Stimulated activated CD8-positive, alpha-beta memory T cell treated with anti-CD3 and anti-CD28 coated beads, Interleukin-12 subunit alpha, Interleukin-12 subunit beta, amount 100 ng/mL, for 24 hours (primary cell): ENCODE measurements at regions not wholly inside any gene's neighbourhood (a gene's known extent, or its start where the extent isn't known, plus 50 kb on each side); places are given as distances from the start of the nearest gene placed in this dataset.

Experiments
- DNase-seq: peaks from one replicate; pipeline ENCODE4 v3.0.0-alpha.2; 2020; ENCODE audit errors: extremely low read depth

DNA sequence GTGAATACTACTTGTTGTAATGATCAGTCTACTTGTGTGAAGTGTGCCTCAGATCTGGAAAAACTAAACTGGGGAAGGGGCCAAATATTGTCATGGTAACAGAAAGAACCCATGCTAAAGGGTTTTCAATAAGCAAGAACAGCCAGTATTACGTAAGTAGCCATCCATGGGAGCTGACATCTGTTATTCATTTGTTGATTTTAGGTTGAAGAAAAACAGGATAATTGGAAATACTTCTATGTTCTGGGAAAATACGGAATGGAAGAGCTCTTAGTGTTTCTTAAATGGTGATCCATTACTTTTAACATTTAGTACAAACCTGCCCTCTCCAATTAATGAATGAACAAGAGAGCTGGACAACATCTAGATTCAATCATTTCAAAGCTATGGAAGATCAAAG, 485.8 kb downstream of the NTRK2 start:
- DNase-seq, result no peak

DNA sequence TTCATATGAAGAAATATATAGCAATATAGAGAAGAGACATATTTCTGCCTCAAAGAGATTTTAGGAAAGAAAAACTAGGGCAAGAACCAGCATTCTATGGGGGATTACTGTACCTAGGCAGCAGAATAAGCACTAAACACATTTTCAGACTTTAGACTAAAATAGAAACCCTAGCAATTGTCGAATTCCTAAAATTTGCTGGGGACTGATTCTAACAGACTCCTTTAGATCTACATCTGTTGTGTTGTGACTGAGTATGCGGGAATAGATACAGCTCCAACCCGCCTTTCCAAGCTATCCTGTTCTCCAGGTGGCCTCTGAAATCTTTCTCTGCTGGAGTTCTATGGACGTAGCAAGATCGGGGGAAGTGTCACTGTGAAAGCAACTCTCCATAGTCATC, 482.2 kb downstream of the NTRK2 start:
- no peak for DNase-seq

DNA sequence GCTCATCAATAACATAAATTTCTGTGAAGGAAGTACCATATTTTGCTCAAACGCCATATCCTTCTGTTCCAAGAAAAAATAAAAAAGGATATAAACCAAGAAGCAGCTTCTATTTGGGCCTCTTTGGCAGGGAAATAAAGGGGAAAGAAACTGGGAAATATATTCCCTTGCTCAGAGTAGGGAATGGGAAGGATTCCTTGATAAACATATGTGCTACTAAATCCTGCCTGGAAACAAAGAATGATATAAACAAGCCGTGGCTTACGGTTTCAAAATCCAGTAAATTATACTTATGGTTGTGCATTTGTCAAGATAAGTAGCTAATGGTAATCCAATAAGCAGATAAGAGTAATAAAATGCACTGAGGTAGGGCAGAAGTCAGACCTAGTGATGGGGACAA, 481.6 kb downstream of the NTRK2 start:
- no peak for DNase-seq

DNA sequence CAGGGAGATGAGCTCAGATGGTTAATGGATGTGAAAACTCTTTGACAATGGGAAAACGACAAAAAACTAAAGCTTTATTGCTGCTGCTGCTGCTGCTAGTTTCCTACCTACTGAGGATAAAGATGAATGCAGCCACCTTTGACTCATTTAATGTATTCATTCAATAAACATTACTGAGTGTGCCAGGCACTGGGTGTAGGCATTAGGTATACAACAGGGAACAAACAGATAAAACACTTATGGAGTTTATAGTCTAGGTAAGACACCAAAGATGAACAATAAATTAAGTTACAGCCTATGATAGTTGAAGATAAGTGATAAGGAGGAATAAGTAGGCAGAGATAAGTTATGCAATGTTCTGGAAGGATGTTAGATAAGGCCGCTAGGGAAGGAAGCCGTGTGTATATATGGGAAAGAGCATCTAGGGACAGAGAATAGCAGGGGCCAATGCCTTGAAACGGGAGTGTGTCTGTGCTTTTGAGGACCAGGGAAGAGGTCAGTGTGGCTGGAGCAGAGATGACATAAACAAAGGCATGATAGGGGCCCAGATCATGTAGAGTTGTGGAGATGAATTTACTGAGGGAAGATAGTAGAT, 477.6 kb downstream of the NTRK2 start:
- no peak for DNase-seq

DNA sequence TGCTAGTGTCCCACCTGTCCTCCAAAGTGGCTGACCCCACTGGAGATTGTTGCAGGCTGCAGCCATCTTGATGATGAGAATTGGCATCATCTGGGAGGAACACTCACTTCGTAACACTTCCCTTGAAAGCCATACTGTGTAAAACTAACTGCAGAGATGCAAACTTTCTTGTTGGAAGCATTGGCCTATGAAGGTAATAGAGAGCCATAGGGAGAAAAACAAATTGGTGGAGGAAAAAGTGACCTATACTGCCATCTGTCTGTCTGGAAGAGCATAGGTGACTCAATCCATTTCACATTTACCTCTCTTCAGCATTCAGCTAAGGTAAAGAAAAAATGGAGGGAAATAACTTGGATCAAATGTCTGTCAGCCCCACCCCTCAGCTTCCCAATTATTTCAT, 473.4 kb downstream of the NTRK2 start:
- no peak for DNase-seq

DNA sequence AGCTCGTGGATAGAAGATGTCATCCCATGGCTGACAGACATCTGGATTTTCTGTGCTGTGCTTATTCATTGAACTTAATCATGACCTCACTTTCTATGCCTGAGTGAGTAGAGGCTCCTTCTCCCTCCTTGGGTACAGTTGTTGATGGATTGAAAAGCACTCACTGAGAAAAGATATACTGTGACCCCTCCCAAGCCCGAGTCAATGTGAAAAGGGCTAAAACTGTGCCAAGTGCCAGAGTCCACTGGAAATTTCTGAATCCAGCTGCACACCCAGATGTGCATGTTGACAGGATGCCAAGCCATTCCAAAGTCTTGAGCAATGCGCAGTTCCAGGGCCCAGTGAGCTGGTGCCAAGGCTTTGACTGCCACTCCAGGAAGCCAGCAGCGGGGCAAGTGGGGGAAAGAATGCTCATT, 473.0 kb downstream of the NTRK2 start:
- DNase-seq, result no peak

DNA sequence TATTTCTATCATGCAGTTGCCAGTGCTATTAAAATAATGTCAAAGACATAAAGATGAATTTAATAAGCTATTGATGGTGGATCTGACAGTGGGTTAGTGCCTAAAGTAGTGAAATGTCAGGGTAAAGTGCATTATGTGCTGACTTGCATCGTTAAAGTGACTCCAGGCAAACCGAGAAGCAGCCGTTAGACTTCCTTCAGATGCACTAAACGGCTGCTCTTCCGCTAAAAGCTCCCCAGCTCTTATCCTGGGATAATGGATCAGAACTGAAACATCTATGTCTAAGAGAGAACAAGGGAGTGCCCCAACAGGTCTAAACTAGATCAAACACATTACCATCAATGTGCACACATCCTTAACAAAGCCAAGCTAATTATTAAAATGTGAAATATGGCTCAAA, 468.2 kb downstream of the NTRK2 start:
- DNase-seq, result no peak

DNA sequence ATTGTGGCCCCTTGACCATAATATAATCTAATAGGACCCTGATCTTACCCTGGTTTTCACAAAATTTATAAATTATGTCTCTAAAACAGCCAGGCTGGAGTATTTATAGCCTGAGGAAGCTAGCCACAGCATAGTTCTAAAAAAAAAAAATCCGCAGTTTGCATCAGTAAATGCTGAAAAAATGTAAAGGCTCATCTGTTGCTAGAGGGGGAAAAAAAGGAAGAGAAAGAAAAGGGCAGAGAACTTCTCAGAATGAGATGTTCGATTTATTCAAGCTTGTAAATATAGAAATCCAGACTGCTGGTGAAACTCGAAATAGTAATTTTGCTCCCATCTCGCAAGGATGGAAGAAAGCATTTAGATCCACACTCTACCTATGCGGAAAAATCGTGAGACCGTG, 467.5 kb downstream of the NTRK2 start:
- DNase-seq, result no peak

DNA sequence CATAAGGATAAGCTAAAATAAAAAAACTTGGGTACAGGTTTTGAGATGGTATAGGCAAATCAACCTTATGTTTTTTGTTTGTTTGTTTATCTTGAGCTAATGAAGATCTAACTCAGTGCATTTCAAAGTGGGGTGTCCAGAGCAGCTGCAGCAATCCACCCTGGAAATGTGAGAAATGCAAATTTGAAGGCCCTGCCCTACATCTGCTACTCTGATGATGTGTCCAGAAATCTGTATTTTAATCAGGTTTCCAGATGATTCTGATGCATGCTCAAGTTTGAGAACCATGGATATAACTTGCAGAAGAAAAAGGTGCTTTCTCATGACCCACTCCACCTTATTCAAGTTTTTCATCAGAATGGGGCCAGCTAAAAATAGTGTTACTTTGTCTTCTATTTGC, 467.0 kb downstream of the NTRK2 start:
- no peak for DNase-seq

DNA sequence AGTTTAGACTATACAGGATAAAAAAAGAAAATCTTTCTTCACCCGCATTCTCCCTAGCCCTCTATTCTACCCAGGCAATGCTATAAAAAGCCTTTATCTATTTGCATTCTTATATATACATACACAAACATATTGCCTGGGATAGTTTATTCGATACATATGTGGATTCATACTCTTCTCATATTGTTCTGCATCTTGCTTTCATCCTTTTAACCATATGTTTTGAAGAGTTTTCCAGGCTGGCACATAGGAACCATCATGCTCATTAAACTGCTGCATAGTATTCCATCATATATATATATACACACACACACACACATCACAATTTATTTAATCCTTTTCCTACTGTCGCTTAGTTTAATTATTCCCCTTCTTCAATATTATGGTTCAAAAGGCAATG, 461.2 kb downstream of the NTRK2 start:
- no peak for DNase-seq

DNA sequence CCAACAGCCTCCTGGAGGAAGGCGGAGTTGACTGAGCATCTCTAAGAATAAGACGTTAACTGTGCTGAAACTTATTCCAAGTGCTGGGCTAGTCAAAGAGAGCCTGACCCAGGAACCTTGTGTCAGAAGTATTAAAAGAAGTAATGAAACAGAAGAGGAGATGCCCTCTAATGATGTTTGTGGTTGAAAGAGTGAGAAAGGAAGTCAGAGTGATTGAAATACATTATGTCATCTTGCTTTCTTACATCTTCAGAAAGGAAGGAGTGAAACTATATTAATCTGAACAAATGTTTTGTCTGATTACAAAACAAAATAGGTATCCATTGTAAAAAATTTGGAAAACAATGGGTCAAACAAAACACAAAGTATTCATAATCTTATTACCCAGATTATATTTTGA, 460.7 kb downstream of the NTRK2 start:
- no peak for DNase-seq

DNA sequence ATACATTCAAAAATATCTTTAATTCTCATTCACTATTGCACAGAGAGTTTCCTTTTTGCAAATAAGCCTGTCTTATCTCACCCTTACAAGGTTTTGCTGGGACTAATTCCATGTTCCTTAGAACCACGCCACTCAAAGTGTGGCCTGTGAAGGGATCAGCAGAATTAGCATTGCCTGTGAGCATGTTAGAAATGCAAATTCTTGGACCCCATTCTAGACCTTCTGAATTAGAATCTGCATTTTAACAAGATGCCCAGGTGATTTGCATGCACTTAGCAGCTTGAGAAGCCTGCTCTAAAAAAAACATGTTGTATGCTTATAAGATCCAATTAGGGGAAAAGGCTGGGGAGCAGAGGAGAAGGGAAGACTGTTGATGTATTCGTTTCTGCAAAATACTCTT, 460.0 kb downstream of the NTRK2 start:
- no peak for DNase-seq

DNA sequence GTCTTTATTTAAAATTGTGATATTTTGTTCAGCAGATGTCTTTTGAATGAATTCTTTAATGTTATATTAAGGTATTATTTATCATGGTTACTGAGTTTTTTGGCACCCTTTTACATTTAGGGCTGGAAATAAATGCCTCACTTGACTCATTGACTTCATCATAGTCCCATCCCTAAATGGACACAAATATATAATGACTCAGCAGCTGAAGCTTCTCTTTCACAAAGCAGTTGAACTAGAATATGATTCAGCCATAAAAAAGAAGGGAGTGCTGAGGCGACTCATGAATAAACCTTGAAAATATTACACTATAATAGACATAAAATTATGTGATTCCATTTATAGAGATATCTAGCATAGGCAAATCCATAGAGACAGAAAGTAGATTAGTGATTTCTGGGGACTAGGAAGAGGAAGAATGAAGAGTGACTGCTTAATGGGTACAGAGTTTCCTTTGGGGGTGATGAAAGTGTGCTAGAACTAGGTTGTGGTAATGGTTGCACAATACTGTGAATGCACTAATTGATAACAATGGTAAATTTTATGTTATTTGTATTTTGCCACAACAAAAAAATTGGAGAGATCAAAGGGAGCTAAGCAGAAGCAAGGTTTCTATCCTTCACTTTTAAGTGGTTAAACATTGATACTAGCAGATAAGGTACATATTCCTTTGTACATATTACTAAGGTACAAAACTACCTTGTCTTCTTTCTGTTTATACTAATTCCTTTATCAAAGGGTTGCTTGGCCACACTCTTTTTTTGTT, 449.6 kb downstream of the NTRK2 start:
- DNase-seq, result no peak

DNA sequence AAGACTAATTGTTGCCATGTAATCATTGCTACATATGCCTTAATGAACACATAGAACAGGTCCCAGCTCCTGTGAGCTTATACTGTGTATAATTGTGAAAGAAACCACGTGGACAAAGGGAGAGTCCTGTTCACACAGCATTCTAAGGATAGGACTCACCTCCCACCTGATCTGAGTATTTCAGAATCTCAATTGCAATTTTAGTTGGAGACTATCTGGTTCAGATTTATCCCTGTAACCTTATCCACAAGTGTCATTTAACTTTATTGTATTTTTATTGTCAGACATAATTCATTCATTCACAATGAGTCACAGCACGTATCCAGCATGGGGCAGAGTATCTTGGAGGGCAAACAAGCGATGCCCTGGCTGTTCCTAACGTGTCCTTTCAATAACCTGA, 448.3 kb downstream of the NTRK2 start:
- no peak for DNase-seq

DNA sequence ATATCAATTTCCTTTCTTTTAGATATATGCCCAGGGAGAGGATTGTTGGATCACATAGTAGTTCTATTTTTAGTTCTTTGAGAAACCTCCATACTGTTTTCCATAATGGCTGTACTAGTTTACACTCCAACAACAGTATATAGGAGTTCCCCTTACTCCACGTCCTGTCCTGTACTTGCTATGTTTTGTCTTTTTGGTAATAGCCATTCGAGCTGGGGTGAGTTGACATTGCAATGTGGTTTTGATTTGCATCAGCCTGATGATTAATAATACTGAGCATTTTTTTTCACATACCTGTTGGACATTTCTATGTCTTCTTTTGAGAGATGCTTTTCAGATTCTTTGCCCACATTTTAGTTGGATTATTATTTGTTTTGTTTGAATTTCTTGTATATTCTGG, 445.9 kb downstream of the NTRK2 start:
- no peak for DNase-seq

DNA sequence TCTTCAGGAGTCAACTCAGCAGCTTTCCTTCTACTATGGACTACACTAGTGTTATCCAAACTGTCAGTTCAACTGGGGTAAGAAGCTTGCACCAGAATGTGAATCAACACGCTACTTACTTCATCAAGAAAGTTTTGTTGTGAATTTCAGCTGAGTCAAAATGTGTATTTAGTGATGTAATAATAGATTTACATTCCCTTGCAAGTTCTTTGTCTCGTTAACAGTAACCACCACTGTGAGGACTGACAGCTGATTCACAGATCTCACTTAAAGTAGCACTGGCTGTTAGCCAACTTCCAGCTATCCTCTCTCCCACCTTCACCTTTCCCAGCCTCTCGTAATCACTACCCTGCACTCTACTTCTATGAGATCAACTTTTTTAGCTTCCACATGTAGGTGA, 445.3 kb downstream of the NTRK2 start:
- DNase-seq, result no peak

DNA sequence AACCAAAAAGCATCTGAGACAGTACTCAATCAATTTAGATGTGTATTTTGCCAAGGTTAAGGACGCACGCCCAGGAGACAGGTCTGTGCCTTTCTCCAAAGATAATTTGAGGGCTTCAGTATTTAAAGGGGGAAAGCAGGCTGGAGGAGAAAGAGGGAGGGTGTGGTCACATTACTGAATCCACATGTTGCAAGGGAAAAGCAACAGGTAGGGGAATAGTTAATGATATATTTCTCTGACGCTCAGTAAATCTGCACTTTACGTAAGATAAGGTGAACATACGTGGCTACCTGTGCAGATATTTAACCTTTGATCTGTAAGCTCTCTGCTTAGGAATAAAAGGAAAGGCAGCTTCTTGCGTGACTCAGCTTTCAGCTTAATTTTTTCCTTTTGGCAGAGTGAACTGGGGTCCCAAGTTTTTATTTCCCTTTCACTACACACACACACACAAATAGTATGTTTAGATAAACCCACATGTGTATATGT, 443.4 kb downstream of the NTRK2 start:
- DNase-seq, result no peak

DNA sequence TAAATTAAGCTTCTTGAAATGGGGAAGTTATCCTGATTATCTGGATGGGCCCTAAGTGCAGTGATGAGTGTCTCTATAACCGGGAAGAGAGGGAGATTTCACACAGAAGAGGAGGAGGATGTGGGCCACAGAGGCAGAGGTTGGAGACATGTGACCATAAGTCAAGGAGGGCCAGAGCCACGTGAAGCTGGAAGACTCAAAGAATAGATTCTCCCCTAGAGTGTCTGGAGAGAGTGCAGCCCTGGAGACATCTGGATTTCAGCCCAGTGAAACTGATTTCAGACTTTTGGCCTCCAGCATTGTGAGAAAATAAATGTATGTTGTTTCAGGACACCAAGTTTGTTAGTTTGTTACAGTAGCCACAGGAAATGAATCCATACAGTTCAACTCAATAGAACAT, 442.9 kb downstream of the NTRK2 start:
- DNase-seq, result no peak

DNA sequence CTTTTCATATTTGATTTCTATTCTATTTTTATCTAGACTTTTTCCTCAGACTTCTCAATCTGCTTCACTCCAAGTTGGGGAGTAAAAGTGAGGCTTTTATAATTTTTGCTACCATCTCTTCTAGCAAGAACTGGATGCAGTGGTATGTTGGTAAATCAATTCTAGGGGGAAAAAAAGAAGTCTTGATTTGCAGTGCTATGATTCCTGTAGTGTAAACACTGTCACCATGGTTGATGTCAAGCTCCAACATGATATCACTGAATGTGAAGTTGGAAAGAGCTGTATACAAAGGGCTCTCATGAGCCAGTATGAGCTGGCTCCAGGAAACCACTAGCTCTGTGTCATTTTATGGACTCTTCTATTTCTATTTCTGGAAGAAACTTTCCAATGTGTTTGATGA, 439.2 kb downstream of the NTRK2 start:
- DNase-seq, result no peak

DNA sequence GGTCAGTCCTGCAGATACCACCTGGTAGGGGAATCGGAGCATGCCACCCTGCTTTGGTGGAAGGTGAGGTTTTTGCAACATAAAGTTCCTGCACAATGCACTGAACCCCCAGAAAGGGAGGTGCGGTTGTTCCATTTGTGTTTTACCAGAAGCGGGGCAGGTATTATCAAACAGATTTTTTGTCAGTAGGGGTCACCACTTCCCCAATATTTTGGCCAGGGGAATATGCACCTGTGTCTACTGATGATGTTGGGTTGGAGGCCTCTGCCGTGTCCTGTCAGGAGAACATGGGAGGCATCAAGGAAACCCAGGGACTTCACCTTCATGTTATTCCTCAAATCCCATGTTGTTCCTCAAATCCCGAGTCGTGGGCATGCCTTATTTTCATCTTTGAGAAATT, 438.7 kb downstream of the NTRK2 start:
- DNase-seq, result no peak

DNA sequence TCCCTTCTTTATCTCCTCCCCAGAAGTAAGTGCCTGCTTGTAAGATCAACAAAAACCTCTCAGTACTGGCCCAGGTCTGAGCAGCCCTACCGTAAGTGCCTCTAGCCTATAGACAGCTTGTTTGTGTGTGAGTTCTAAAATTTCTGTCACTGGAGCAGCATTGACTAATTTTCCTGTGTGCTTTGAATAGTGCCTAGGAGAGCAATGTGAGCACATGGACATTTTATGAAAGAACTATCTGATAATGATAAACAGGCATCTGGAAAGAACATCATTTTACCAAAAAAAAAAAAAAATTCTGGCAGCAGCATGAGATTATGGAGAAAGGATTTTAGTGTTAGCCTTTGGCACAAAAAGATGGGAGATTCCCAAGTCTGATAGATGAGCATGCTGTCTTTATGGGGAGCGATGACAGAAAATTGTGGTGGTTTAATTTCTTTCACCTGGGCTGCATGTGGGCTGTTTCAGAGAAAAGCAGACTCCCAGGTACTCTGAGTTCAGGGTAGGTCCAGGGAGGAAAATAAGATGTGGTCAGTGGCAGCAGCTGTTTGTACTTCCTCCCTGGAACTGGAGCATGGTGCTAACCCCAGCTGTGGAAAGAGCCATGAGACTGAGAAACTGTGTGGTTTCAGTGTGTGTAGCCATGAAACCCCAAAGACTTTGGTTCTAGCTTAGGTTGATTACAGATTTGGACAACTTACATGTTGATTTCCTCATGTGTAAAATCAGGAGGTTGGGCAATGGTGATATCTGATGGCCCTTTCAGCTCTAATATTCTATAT, 419.9 kb downstream of the NTRK2 start:
- DNase-seq, result no peak

DNA sequence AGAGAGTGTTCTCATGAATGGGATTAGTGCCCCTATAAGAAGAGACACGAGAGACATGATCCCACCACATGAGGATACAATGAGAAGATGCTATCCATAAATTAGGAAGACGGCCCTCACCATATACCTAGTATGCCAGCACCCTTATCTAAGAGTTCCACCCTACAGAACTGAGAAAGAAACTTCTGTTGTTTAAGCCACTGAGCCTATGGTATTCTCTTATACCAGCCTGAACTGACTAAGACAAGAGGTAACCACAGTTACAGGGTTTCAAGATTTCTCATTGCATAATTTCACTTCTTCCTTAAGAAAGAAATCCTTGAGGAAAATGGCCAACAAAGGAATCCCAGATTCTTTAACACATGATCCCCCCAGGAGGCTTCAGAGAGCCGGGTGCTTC, 412.4 kb downstream of the NTRK2 start:
- no peak for DNase-seq

DNA sequence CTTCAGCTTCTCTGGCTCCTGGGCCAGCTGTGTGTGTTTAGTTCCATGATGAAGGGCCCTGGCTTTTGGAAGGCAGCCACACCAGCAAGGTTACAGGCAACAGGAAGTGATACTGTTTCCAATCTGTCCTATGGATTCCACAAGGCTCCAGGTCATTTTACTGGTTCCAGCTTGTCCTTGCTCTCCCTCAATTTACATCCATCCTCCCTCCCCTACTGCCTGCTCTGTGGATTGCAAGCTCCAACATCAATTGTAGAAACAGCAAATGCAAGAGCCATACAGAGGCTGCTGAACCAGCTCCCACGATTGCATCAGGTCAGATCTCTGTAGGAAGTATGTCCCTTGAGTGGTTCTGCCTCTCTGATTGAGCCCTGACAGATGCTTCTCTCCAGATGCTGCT, 409.8 kb downstream of the NTRK2 start:
- no peak for DNase-seq
